ENCODE measurements at regions not wholly inside any gene's neighbourhood (a gene's known extent, or its start where the extent isn't known, plus 50 kb on each side); places are given as distances from the start of the nearest gene placed in this dataset.

GRCh38 chr9:26745111-26745510, 147.5 kb downstream of the CAAP1 start:
- DNase-seq (ENCODE audit: low read depth), result no peak
- TF ChIP-seq CTCF (IDR thresholded peaks at IDR 0.05; ENCODE audit: control insufficient read depth, insufficient read depth, low read depth, low read length, missing control alignments), result no peak
- H3K4me3 ChIP-seq (ENCODE audit: control insufficient read depth, low read depth, low read length), result no peak overlapping the region

- peak; percentile 53 for TF ChIP-seq CTCF (IDR thresholded peaks at IDR 0.05; ENCODE audit: control insufficient read depth, insufficient read depth, low read depth, low read length, missing control alignments)
- no peak overlapping the region for H3K4me3 ChIP-seq (ENCODE audit: control insufficient read depth, low read depth, low read length)
- DNase-seq (ENCODE audit: low read depth), result no peak
These were observed 148.2 kb downstream of the CAAP1 start for GRCh38 chr9:26744191-26744965.

- H3K4me3 ChIP-seq (ENCODE audit: control insufficient read depth, low read depth, low read length), result no peak overlapping the region
- TF ChIP-seq CTCF (IDR thresholded peaks at IDR 0.05; ENCODE audit: control insufficient read depth, insufficient read depth, low read depth, low read length, missing control alignments), result no peak
- DNase-seq (ENCODE audit: low read depth), result no peak
These were observed 149.7 kb downstream of the CAAP1 start for GRCh38 chr9:26742828-26743476.

- no peak for TF ChIP-seq CTCF (IDR thresholded peaks at IDR 0.05; ENCODE audit: control insufficient read depth, insufficient read depth, low read depth, low read length, missing control alignments)
- no peak for DNase-seq (ENCODE audit: low read depth)
- no peak overlapping the region for H3K4me3 ChIP-seq (ENCODE audit: control insufficient read depth, low read depth, low read length)
These were observed 157.4 kb downstream of the CAAP1 start for GRCh38 chr9:26735160-26735559.

- no peak for TF ChIP-seq CTCF (IDR thresholded peaks at IDR 0.05; ENCODE audit: control insufficient read depth, insufficient read depth, low read depth, low read length, missing control alignments)
- DNase-seq (ENCODE audit: low read depth), result no peak
These were observed 163.4 kb downstream of the CAAP1 start for GRCh38 chr9:26729187-26729586.

GRCh38 chr9:26727471-26727870, 165.1 kb downstream of the CAAP1 start:
- no peak for DNase-seq (ENCODE audit: low read depth)
- no peak overlapping the region for H3K4me3 ChIP-seq (ENCODE audit: control insufficient read depth, low read depth, low read length)

More at GRCh38 chr9:26729187-26729586, 163.4 kb downstream of the CAAP1 start:
- no peak overlapping the region for H3K4me3 ChIP-seq (ENCODE audit: control insufficient read depth, low read depth, low read length)

More at GRCh38 chr9:26727471-26727870, 165.1 kb downstream of the CAAP1 start:
- TF ChIP-seq CTCF (IDR thresholded peaks at IDR 0.05; ENCODE audit: control insufficient read depth, insufficient read depth, low read depth, low read length, missing control alignments), result no peak

Measured in AG09309 (cell line).